ENCODE measurements at regions not wholly inside any gene's neighbourhood (a gene's known extent, or its start where the extent isn't known, plus 50 kb on each side); places are given as distances from the start of the nearest gene placed in this dataset.

- no peak for TF ChIP-seq CTCF (IDR thresholded peaks at IDR 0.05; ENCODE audit: insufficient read depth, low read length, severe bottlenecking)
- Histone ChIP-seq H3K36me3 (ENCODE audit: control insufficient read depth, insufficient read depth, low read length) (no peaks in the 10 kb centered on the region), H3K4me3 (ENCODE audit: low read depth, low read length) (no peak overlapping the region), H3K27me3 (ENCODE audit: control insufficient read depth, insufficient read depth, low read length) (no peaks in the 10 kb centered on the region)
- no peak for FAIRE-seq
- no peak for DNase-seq (ENCODE audit: low read depth)
These were observed 172.2 kb upstream of the SCN7A start for GRCh38 chr2:166665991-166666940.

- FAIRE-seq = no peak
- no peak for DNase-seq (ENCODE audit: low read depth)
- no peak for TF ChIP-seq CTCF (IDR thresholded peaks at IDR 0.05; ENCODE audit: insufficient read depth, low read length, severe bottlenecking)
- H3K4me3 ChIP-seq (ENCODE audit: low read depth, low read length) = no peak overlapping the region
- no peaks in the 10 kb centered on the region for H3K27me3 ChIP-seq (ENCODE audit: control insufficient read depth, insufficient read depth, low read length)
- no peaks in the 10 kb centered on the region for H3K36me3 ChIP-seq (ENCODE audit: control insufficient read depth, insufficient read depth, low read length)
These were observed 167.8 kb upstream of the SCN7A start for GRCh38 chr2:166661824-166662223.

- Histone ChIP-seq H3K27me3 (ENCODE audit: control insufficient read depth, insufficient read depth, low read length) (no peaks in the 10 kb centered on the region), H3K4me3 (ENCODE audit: low read depth, low read length) (no peak overlapping the region), H3K36me3 (ENCODE audit: control insufficient read depth, insufficient read depth, low read length) (no peaks in the 10 kb centered on the region)
- TF ChIP-seq CTCF (IDR thresholded peaks at IDR 0.05; ENCODE audit: insufficient read depth, low read length, severe bottlenecking) = no peak
- FAIRE-seq (no peak), DNase-seq (ENCODE audit: low read depth) (no peak)
These were observed 167.3 kb upstream of the SCN7A start for GRCh38 chr2:166661391-166661790.

- Histone ChIP-seq H3K36me3 (ENCODE audit: control insufficient read depth, insufficient read depth, low read length) (no peaks in the 10 kb centered on the region), H3K27me3 (ENCODE audit: control insufficient read depth, insufficient read depth, low read length) (no peaks in the 10 kb centered on the region), H3K4me3 (ENCODE audit: low read depth, low read length) (no peak overlapping the region)
- no peak for DNase-seq (ENCODE audit: low read depth)
- TF ChIP-seq CTCF (IDR thresholded peaks at IDR 0.05; ENCODE audit: insufficient read depth, low read length, severe bottlenecking) = no peak
- FAIRE-seq = no peak
These were observed 164.9 kb upstream of the SCN7A start for GRCh38 chr2:166658901-166659300.

- no peak overlapping the region for H3K4me3 ChIP-seq (ENCODE audit: low read depth, low read length)
- FAIRE-seq (no peak), DNase-seq (ENCODE audit: low read depth) (peak; percentile 55)
- no peak for TF ChIP-seq CTCF (IDR thresholded peaks at IDR 0.05; ENCODE audit: insufficient read depth, low read length, severe bottlenecking)
- H3K36me3 ChIP-seq (ENCODE audit: control insufficient read depth, insufficient read depth, low read length) = no peaks in the 10 kb centered on the region
- no peaks in the 10 kb centered on the region for H3K27me3 ChIP-seq (ENCODE audit: control insufficient read depth, insufficient read depth, low read length)
These were observed 159.2 kb upstream of the SCN7A start for GRCh38 chr2:166653185-166653813.
